Natural killer cell (primary cell): ENCODE measurements at regions not wholly inside any gene's neighbourhood (a gene's known extent, or its start where the extent isn't known, plus 50 kb on each side); places are given as distances from the start of the nearest gene placed in this dataset.
"Not testable (repeated sequence)": the region's sequence is repeated elsewhere in the genome, so short reads cannot be mapped to it uniquely, and the experiment has no call there.

ENCODE experiments used
- ATAC-seq, 3 donors: fragments of 150-1000 bp in 2 of 3; fragments of 200-7000 bp in 1 of 3; cut with Tn5 transposase; 1 replicate in 1 of 3; 2 replicates in 2 of 3; pipeline ENCODE4 v1.10.0; 2021; ENCODE audit warnings: mild to moderate bottlenecking in 2 of 3, moderate library complexity in 2 of 3
- DNase-seq, 2 donors: peaks; one replicate each; pipeline versions ENCODE4 v3.0.0 to v3.0.0-alpha.2; 2013 to 2021; ENCODE audit warnings: mixed read lengths in 1 of 2
- H3K27ac ChIP-seq: one replicate; pipeline ENCODE4 v1.5.1; 2013; ENCODE audit warnings: mild to moderate bottlenecking, low read length
- H3K27me3 ChIP-seq: one replicate; pipeline ENCODE4 v1.6.1; 2013; ENCODE audit warnings: low read length; ENCODE audit not compliant: control insufficient read depth, insufficient read depth
- H3K36me3 ChIP-seq: one replicate; pipeline ENCODE4 v1.6.1; 2013; ENCODE audit warnings: low read length; ENCODE audit not compliant: control insufficient read depth, insufficient read depth
- H3K4me1 ChIP-seq: one replicate; pipeline ENCODE4 v1.6.1; 2013; ENCODE audit warnings: low read length; ENCODE audit not compliant: control insufficient read depth, insufficient read depth
- H3K4me3 ChIP-seq: one replicate; pipeline ENCODE4 v1.5.1; 2013; ENCODE audit warnings: low read length
- H3K9me3 ChIP-seq: one replicate; pipeline ENCODE4 v1.6.1; 2013; ENCODE audit warnings: low read length; ENCODE audit not compliant: control insufficient read depth, insufficient read depth
- H3K27ac Mint-ChIP-seq, 2 donors: one replicate each; pipeline ENCODE4 v1.8.0; 2022; ENCODE audit warnings: mild to moderate bottlenecking in 2 of 2, mixed read lengths in 2 of 2, moderate library complexity in 1 of 2
- H3K27me3 Mint-ChIP-seq, 2 donors: one replicate each; pipeline ENCODE4 v1.8.0; 2022; ENCODE audit warnings: low read depth in 2 of 2, mixed read lengths in 2 of 2
- H3K36me3 Mint-ChIP-seq: one replicate; pipeline ENCODE4 v1.8.0; 2022; ENCODE audit warnings: mixed read lengths
- H3K4me1 Mint-ChIP-seq, 2 donors: one replicate each; pipeline ENCODE4 v1.8.0; 2022; ENCODE audit warnings: mixed read lengths in 2 of 2
- H3K4me3 Mint-ChIP-seq: one replicate; pipeline ENCODE4 v1.8.0; 2022; ENCODE audit warnings: mild to moderate bottlenecking, moderate library complexity, mixed read lengths
- H3K9me3 Mint-ChIP-seq, 2 donors: one replicate each; pipeline ENCODE4 v1.8.0; 2022; ENCODE audit warnings: mixed read lengths in 2 of 2
- CTCF ChIP-seq: fragments of 200-600 bp; IDR thresholded peaks from one replicate; pipeline ENCODE4 v1.8.0; 2022; ENCODE audit warnings: antibody characterized with exemption
- WGBS: methylation state at CpG from one replicate; pipeline ENCODE4 v1.1.7; 2013; ENCODE audit warnings: missing lambda C conversion rate; ENCODE audit not compliant: insufficient coverage; 5-methylcytosine and 5-hydroxymethylcytosine counted together
- intact Hi-C: fragments of 100-400 bp; cut with micrococcal nuclease; formaldehyde crosslinking; loops from one replicate; pipeline ENCODE4 v1.14.2; 2022

- Histone ChIP-seq H3K4me1 (no peaks in the 10 kb centered on the region), H3K36me3 (no peaks in the 10 kb centered on the region), H3K27me3 (no peaks in the 10 kb centered on the region), H3K4me3 (no peak overlapping the region), H3K9me3 (peaks cover 35% of the 10 kb centered on the region), H3K27ac (no peak overlapping the region)
- Mint-ChIP-seq H3K27me3 (no peaks in the 10 kb centered on the region), H3K27ac (no peak overlapping the region), H3K36me3 (no peaks in the 10 kb centered on the region), H3K9me3 (peaks cover 12 to 19% of the 10 kb centered on the region in 2 donors), H3K4me1 (no peaks in the 10 kb centered on the region), H3K4me3 (no peak overlapping the region)
- no peak for DNase-seq
- intact Hi-C loops = no loop called here
- ATAC-seq = peak in 1 of 3 donors; percentile 39
- TF ChIP-seq CTCF = no peak
- WGBS = 84% methylated on average over 10 of the region's 10 CpGs
Observed at GRCh38 chr9:65403721-65404120, 118.7 kb upstream of the FOXD4L5 start.

- H3K9me3 Mint-ChIP-seq = peaks cover 12 to 16% of the 10 kb centered on the region in 2 donors
- H3K36me3 ChIP-seq, H3K4me3 Mint-ChIP-seq, DNase-seq, intact Hi-C loops, H3K36me3 Mint-ChIP-seq, ATAC-seq, H3K27ac ChIP-seq, H3K27me3 Mint-ChIP-seq, H3K27ac Mint-ChIP-seq, H3K4me1 Mint-ChIP-seq, H3K4me3 ChIP-seq, H3K4me1 ChIP-seq, H3K27me3 ChIP-seq: not testable (repeated sequence)
- 87% methylated on average over 10 of the region's 11 CpGs for WGBS
- H3K9me3 ChIP-seq = peaks cover 35% of the 10 kb centered on the region
Observed at GRCh38 chr9:65403072-65403471, 118.1 kb upstream of the FOXD4L5 start.

GRCh38 chr9:65402206-65402870 is 117.3 kb upstream of the FOXD4L5 start:
- H3K4me3 ChIP-seq, H3K4me1 ChIP-seq, intact Hi-C loops, H3K4me1 Mint-ChIP-seq, H3K36me3 Mint-ChIP-seq, H3K27me3 Mint-ChIP-seq, H3K27ac Mint-ChIP-seq, H3K27ac ChIP-seq, H3K4me3 Mint-ChIP-seq, ATAC-seq, H3K36me3 ChIP-seq, DNase-seq, H3K27me3 ChIP-seq: not testable (repeated sequence)
- H3K9me3 Mint-ChIP-seq = peaks cover 7 to 17% of the 10 kb centered on the region in 2 donors
- H3K9me3 ChIP-seq = peaks cover 38% of the 10 kb centered on the region
- 93% methylated on average over 17 of the region's 18 CpGs for WGBS

- H3K27ac Mint-ChIP-seq, H3K4me1 ChIP-seq, H3K27me3 ChIP-seq, ATAC-seq, H3K36me3 ChIP-seq, H3K27ac ChIP-seq, DNase-seq, H3K4me3 Mint-ChIP-seq, H3K4me3 ChIP-seq, H3K36me3 Mint-ChIP-seq, H3K4me1 Mint-ChIP-seq, intact Hi-C loops, H3K27me3 Mint-ChIP-seq: not testable (repeated sequence)
- H3K9me3 Mint-ChIP-seq = peaks cover 7 to 18% of the 10 kb centered on the region in 2 donors
- 80% methylated on average over 7 of the region's 9 CpGs for whole genome bisulfite sequencing
- peaks cover 37% of the 10 kb centered on the region for H3K9me3 ChIP-seq
Observed at GRCh38 chr9:65401456-65402045, 116.5 kb upstream of the FOXD4L5 start.

GRCh38 chr9:65400886-65401285 is 115.9 kb upstream of the FOXD4L5 start:
- Mint-ChIP-seq H3K27ac (no peak overlapping the region), H3K27me3 (no peaks in the 10 kb centered on the region), H3K36me3 (peaks cover 11% of the 10 kb centered on the region), H3K9me3 (peaks cover 9 to 24% of the 10 kb centered on the region in 2 donors), H3K4me1 (no peaks in the 10 kb centered on the region), H3K4me3 (no peak overlapping the region)
- no peak overlapping the region for H3K27ac ChIP-seq
- no peak overlapping the region for H3K4me3 ChIP-seq
- H3K4me1 ChIP-seq = no peaks in the 10 kb centered on the region
- H3K36me3 ChIP-seq = no peaks in the 10 kb centered on the region
- DNase-seq (no peak), ATAC-seq (no peak)
- TF ChIP-seq CTCF = no peak
- H3K27me3 ChIP-seq = no peaks in the 10 kb centered on the region
- intact Hi-C loops = no loop called here
- WGBS = 88% methylated on average over 9 of the region's 9 CpGs
- peaks cover 30% of the 10 kb centered on the region for H3K9me3 ChIP-seq

- peaks cover 9 to 23% of the 10 kb centered on the region in 2 donors for H3K9me3 Mint-ChIP-seq
- H3K4me3 Mint-ChIP-seq = not testable (repeated sequence)
- 85% methylated on average over 15 of the region's 42 CpGs for WGBS
Observed at GRCh38 chr9:65397763-65398719, 113.0 kb upstream of the FOXD4L5 start.

More at GRCh38 chr9:65397763-65398719, 113.0 kb upstream of the FOXD4L5 start:
- H3K9me3 ChIP-seq = peaks cover 16% of the 10 kb centered on the region
- H3K4me3 ChIP-seq, H3K27ac Mint-ChIP-seq, H3K27me3 ChIP-seq, H3K36me3 ChIP-seq, intact Hi-C loops, H3K27me3 Mint-ChIP-seq, H3K4me1 Mint-ChIP-seq, ATAC-seq, H3K27ac ChIP-seq, H3K4me1 ChIP-seq, DNase-seq: not testable (repeated sequence)
- peaks cover 11% of the 10 kb centered on the region for H3K36me3 Mint-ChIP-seq
